HG03135 (cell line): ENCODE measurements at regions not wholly inside any gene's neighbourhood (a gene's known extent, or its start where the extent isn't known, plus 50 kb on each side); places are given as distances from the start of the nearest gene placed in this dataset.
"Not testable (repeated sequence)": the region's sequence is repeated elsewhere in the genome, so short reads cannot be mapped to it uniquely, and the experiment has no call there.

Source experiments
- ATAC-seq: cut with Tn5 transposase; IDR thresholded peaks from one replicate; pipeline ENCODE4 v1.9.1; 2021; ENCODE audit warnings: mild to moderate bottlenecking, moderate library complexity; ENCODE audit not compliant: unreplicated experiment

DNA sequence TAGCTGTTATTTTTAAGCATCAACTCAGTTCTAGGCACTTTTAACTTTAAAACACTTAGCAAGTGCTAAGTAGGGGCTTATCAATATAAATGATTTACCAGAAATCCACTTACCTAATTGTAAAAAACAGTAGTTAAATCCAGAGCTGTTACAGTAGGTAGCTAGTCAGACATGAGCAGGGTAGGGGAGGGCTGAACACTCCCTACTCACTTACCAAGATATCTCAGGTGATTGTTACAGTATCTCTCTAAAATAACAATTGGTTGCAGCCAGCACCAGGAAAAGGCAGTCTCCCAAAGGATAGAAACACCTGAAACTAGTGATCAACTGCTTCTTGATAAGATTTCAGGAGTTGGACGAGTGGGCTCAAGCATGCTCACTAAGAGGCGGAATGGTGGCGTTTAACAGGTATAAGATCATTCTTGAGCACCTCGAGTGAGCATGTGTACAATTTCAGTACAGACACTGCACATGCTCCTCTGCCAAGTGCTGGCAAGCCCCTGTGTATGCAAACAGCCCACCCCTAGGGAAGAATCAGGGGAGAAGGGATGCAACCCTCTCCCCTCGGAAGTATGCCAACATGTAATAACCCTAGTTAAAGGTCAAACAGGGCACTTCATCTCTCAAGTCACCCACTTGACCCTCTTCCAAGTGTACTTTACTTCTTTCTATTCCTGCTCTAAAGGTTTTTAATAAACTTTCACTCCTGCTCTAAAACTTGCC, 1113.6 kb upstream of the SEL1L start:
- no peak for ATAC-seq

DNA sequence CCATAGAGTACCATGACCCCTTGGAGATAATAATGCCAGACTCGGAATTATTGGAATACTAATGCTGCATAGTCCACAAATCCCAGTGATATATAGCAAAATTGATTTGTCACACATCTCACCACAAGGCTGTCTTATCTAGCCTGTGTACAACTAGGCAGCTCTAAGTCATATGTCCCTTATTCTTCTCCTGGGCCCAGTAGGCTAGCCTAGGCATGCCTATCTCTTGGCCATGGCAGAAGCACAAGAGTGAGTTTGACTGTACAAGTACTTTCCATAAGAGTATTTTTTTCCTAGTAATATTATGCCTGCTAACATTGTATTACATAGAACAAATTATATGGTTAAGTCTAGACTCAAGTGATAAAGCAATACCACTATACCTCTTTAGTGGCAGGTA, 1122.1 kb upstream of the SEL1L start:
- no peak for ATAC-seq

DNA sequence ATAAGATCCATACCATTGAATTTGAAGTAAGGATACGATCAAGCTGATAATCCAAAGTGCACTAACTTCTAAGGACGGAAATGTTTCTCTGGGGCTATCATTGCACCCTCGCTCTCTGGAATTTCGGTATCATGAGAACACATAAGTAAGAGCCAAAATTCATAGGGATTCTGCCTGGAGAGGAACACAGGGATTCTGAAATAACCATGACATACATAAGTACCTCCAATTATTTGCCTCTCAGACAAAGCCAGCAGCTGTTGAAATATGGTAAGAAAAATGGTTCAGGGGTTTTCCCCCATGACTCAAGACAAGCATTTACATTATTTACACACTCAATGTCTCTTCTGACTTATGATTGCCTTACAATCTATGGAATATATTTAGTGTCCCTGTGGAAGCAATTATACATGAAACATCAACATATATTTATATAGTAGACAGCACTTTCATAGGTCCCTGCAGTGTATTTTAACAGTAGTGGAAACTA, 1123.6 kb upstream of the SEL1L start:
- no peak for ATAC-seq

DNA sequence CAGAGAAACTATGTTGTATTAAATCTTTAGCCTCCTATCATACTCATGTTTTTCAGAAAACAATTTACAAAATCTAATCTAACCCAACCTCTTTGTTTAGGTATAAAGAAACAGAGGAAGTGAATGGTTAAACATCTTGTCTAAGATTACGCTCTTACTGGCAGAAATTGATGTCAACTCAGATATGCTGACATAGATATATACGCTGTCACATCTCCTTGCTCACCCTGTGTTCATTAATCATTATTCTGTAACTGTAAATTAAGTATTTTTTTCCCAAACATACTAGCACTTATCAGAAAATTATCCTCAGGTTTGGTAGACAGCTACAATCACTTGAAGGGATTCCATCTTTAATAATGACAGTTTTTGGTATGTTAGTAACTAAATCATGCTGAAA, 1127.6 kb upstream of the SEL1L start:
- no peak for ATAC-seq

DNA sequence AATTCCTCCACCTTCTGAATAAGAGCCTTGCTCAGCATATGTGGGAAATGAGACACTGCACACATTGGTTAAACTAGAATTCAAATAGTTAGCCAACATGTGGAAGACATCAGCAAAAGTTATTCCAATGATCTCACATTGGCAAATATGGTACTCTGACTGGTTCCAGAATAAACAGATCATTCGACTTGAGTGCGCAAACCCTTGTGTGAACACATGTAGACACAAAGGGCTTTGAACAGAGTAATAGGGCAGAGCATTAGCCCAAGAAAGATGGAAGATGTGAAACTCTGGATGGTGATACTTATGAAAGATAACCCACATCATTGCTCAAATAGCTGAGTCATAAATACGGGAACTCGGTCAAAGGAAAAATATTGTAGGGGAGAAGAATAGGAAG, 1133.4 kb upstream of the SEL1L start:
- no peak for ATAC-seq

DNA sequence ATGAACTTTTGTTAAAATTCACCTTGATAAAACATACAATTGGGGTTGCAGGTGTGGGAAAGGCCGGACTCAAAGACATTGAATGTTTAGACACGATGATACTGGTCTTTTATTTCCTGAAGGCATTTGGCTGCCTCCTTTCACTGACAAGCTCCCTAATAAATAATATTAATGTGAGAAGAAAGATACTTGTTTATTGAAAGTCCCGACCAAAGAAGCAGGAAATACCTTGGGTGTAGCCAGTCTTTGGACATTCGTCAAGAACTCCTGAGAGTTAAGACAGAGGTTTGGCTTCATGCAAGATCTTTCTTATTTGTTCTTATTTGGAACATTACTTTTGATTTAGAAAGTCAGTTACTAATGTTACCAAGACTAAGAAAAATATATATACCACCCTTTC, 1133.8 kb upstream of the SEL1L start:
- no peak for ATAC-seq

DNA sequence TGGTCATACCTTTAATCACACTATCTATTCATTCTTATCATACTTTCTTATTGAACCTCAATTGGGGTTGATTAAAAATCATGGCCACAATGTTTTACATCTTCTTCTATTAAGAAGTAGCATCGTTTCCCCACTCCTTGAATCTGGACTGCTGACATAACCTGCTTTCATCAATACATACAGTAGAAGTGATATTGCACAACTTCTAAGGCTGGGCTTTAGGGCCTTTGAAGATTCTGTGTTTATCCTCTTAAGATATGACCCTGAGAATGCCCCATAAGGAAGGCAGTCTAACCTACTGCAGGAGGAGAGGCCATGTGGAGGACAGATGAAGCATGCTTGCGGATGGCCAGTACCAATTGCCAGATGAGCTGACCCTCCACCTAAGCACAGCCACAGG, 1142.8 kb upstream of the SEL1L start:
- no peak for ATAC-seq

DNA sequence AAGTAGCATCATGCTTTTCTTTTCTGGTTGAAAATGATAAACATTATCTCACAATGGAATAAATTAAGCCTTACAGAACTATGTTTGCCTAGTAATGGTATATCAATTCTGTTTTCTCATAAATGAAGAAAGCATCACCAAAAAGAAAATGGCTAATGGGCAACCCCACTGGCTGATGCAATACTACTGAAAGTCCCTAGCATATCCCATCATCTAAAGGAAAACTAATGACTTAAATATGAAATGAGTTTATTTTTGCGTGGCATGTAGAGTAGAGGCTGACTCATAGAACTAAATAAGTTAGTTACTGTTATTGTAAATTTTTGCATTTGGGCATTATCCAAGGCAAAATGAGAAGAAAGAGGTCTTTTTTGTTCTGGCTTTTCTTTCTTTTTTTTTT, 1156.3 kb upstream of the SEL1L start:
- ATAC-seq: no peak

DNA sequence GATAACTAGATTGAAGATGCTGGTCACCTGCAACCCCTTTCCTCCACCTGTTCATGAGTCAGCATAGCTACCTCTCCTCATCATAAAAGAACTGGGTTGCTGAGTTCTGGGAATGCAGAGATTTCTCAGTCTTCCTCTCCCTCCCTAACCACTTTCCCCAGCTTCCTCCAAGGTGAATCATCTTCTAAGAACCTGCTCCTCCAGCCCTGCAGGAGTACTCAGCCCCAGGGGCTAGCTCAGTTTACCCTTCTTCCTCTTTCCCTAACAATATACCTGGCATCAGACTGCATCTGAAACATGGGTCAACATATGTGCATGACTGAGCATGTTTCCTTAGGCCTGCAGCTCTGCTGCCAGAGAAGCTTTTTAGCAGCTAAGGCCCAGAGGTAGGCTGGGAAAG, 1157.5 kb upstream of the SEL1L start:
- not testable (repeated sequence) for ATAC-seq

DNA sequence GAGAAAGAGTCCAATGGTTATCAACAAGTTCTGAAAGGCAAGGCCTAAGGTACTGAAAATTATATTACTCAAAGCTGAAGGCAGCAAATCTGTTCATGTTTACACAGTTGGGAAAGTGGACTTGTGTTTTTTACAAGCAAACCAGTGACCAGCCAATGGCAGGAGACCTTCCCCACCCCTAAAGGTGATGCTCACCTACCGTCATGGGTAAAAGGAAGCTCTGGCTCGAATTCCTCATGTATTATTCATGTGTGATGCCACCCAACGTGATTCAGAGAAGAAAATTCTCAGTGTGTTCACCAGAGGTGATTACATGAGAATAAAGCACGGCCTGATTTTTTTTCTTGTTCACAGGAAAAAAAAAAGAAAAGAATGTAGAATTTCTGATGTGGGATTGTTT, 1161.2 kb upstream of the SEL1L start:
- ATAC-seq: no peak

DNA sequence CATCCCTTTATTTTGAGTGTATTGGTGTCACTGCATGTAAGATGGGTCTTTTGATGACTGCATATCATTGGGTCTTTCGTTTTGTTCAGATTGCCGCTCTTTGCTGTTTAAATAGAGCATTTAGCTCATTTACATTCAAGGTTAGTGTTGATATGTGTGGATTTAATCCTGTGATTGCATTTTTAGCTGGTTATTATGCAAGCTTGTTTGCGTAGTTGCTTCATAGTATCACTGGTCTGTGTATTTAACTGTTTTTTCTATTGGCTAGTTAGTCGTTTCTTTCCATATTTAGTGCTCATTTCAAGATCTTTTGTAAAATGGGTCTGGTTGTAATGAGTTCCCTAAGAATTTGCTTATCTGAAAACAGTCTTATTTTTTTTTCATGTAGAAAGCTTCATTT, 1170.6 kb upstream of the SEL1L start:
- no peak for ATAC-seq

DNA sequence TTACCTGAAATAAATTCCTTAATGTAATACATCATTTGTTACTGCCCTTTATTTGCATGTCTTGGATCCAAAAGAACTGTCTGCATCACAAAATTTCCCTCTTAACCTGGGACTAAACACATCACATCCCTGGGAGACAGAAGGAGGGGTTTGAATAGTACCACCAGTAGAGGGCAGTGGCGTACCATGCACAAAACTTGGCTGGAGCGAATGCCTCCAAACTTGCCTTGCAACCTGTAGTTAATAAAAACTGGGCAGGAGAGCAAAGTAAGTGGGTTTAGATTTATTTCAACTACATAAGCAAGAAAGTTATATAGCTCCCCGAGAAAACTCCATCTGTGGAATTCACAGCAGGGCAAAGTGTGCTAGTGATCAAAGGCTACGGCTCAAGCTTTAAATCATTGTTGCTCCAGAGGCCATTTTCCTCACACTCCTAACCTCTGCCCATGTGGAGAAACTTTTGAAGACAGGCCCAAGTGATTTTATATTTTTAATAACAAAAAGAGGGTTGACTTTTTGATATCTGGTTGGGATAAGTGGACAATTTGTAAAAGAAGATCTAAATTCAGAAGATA, 1176.7 kb upstream of the SEL1L start:
- no peak for ATAC-seq

DNA sequence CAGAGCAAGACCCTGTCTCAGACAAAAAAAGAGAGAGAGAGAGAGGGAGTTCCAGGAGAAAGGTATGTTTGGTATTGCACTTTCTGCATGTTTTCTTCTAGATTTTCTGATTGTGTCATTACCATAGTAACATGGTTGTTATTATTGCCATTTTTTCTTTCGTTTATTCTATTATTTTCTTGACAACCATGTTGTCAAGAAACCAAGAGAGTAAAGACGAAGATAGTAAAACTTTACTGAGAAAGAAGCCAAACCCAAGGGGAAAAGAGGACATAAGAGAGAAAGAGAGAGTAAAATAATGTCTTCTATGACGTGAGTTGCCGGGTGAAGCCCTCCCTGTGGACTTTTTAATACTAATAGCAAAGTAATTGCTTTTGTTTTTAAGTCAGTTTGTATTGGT, 1186.0 kb upstream of the SEL1L start:
- ATAC-seq: no peak

DNA sequence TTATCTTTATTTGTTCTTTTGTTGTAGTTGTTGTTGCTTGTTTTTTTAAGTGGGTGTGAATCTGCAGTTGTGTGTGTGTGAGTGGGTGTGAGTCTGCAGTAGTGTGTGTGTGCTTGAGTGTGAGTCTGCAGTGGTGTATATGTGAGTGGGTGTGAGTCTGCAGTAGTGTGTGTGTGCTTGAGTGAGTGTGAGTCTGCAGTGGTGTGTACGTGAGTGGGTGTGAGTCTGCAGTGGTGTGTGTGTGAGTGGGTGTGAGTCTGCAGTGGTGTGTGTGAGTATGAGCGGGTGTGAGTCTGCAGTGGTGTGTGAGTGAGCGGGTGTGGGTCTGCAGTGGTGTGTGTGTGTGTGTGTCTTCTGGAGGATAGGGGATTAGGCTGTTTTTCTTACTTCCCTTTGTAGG, 1186.8 kb upstream of the SEL1L start:
- ATAC-seq: no peak

DNA sequence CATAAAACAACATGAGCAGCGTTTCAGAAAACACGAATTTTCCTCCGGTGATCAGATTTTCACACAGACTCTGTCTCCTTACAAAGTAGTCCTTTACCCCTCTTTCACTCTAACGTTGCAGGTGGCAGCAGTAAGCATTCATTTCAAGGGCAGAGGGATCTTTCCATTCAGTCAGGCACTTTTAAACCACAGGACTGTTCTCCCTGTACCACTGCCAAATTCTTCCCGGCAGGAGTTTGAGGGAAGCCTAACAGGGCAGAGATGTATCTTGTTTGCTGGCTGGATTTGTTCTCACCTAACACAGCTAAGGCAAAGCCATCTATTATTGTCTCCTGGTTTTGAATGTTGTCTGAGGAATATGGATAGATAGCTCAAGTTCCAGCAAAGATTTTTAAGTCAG, 1187.3 kb upstream of the SEL1L start:
- no peak for ATAC-seq

DNA sequence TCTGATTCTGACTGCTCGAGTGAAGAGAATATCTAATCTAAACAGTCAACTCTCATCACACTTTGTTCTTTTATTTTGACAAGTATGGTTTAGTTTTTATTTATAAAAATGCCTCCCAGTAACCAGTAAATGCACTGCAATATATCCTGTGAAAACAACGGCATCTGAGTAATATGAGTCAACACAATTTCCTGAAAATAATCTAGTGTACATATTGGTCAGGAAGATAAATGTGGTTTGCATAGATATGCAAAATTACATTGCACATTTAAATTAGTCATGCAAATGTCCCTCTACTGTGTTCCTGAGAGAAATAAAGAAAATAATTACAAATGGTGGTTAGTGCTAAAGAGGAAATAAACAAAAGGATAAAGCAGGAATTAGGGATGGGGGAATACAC, 1190.7 kb upstream of the SEL1L start:
- ATAC-seq: no peak

DNA sequence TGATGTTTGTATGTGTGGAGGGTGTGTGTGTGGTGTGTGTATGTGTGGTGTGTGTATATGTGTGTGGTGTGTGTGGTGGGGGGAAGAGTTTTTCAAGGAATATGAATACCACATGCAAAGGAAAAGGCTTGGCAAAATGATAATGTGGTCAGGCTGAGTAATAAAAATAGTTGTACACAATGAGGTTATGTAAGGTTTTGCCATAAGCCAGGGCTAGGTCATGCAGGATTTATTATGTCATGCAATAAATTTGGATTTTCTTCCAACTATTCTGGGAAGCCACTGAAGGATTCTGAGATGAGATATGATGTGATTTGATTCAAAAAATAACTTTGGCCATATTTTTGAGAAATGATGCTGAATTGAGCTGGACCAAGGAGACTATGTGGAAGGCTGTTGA, 1191.6 kb upstream of the SEL1L start:
- ATAC-seq: no peak

DNA sequence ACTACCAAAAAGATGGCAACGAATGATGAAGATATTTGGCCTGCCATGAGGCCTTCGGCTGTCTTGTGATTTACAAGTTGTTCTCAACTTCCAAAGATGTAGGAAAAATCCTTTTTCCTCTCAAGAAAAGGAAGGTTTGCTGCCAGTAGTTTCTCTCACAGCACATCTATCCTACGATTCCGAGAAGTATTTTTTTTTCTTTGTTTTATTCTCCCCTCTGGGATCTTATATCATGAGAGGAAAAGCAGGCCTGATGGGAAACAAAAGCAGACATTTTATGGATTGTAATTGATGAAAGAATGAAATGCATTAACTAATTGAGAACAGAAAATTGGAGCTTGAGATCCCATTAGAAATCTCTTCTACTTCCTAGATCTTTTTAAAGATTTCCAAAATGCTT, 1197.9 kb upstream of the SEL1L start:
- no peak for ATAC-seq

DNA sequence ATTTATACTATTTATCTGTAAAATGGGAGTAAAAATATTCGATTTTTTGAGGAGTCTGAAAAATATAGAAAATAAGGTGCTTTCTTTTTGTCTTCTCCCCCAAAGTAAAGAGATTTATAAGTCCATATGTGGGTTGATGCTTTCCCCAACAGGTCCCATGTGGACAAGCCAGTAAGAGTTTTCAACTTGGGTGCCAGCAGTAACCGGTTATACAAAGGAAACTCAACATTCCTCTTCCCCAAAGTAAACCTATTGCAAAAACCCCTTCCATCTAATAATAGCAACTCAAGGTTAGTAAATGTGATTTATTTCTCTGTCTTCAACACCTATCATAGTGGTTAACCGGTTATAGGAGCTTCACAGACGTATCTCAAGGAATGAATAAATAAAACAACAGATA, 1206.9 kb upstream of the SEL1L start:
- ATAC-seq: no peak

DNA sequence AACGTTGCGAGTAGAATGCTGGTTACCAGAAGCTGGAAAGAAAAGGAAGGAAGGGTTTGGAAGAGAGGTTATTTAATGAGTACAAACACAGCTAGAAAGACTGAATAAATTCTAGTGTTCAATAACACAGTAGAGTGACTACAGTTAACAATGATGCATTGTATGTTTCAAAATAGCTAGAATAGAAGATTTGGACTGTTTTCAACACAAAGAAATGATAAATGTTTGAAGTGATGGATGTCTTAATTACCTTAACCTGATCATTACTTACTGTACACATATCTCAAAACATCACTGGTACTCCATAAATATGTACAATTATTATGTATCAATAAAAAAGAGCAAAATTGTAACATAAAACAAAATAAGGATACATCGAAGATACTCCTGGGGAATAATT, 1221.8 kb upstream of the SEL1L start:
- ATAC-seq: no peak

DNA sequence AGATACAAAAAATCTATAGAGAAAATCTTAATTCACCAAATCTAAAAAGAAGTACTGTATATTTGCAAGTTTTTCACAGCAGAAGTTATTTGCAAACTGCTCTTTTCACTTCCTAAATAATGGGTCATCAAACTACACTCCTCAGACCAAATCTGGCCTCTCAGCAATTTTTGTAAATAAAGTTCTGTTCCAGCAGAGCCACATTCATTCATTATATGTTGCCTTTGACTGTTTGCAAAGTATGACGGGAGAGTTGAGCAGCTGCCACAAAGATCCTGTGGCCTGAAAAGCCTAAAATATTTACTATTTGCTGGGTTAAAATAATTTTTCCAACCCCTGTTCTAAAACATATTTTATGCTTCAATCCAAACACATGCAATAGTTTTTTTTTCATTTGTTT, 1222.3 kb upstream of the SEL1L start:
- ATAC-seq: no peak

DNA sequence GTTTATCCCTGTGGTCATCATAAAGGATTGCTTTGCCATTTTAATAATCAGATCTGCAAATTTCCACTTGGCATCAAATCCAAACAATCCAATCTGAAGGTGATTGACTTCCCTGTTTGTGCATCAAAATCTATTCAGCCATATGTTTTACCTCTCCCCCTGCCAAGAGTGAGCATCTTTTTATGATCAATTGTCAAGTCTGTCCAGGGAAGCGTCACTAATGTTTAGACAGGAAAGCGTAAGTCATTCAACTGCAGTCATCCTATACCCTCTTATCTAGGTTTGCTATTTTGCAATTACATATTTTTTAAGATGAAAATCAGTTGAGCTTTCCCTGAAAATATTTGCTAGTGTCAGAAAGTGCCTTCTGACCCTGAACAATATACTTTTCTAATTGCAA, 1224.1 kb upstream of the SEL1L start:
- ATAC-seq: no peak

DNA sequence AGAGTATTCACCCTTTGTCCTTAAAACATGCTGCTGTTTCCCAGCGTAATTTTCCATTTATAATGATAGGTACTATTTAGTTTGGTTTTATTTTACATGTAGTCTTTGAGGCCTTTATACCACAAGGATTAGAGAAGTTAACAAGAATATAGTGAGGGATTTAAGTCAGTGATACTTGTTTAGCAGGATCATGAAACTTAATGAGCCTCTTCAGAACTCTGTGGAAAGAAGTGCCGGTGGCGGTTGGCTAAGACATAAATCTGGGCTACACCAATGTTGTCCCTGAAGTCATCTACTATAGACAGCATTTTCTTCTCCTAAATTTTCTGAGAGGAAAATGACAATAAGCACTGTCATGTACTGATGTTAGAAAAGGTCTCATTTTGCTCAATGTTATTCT, 1226.0 kb upstream of the SEL1L start:
- no peak for ATAC-seq
